HG02798 (cell line): ENCODE measurements at regions not wholly inside any gene's neighbourhood (a gene's known extent, or its start where the extent isn't known, plus 50 kb on each side); places are given as distances from the start of the nearest gene placed in this dataset.
"Not testable (repeated sequence)": the region's sequence is repeated elsewhere in the genome, so short reads cannot be mapped to it uniquely, and the experiment has no call there.

Experiments used
- ATAC-seq: cut with Tn5 transposase; IDR thresholded peaks from one replicate; pipeline ENCODE4 v1.9.1; 2021; ENCODE audit warnings: mild to moderate bottlenecking; ENCODE audit not compliant: unreplicated experiment, poor library complexity

GRCh38 chr16:61042737-61043136, 993.5 kb downstream of the CDH8 start:
- ATAC-seq = no peak

- no peak for ATAC-seq
These were observed 1005.6 kb downstream of the CDH8 start for GRCh38 chr16:61030616-61031015.

GRCh38 chr16:61024180-61024900, 1011.9 kb downstream of the CDH8 start:
- ATAC-seq = no peak

- no peak for ATAC-seq
These were observed 1021.4 kb downstream of the CDH8 start for GRCh38 chr16:61014869-61015268.

- ATAC-seq = no peak
These were observed 1028.5 kb downstream of the CDH8 start for GRCh38 chr16:61007694-61008093.

GRCh38 chr16:61005952-61006351, 1030.3 kb downstream of the CDH8 start:
- no peak for ATAC-seq

GRCh38 chr16:61002479-61003204, 1033.6 kb downstream of the CDH8 start:
- no peak for ATAC-seq

GRCh38 chr16:60991886-60992285, 1044.4 kb downstream of the CDH8 start:
- no peak for ATAC-seq

- ATAC-seq = no peak
These were observed 1046.6 kb downstream of the CDH8 start for GRCh38 chr16:60989592-60989991.

- ATAC-seq = no peak
These were observed 1057.1 kb downstream of the CDH8 start for GRCh38 chr16:60979119-60979518.

- no peak for ATAC-seq
These were observed 1086.4 kb downstream of the CDH8 start for GRCh38 chr16:60949800-60950199.

- no peak for ATAC-seq
These were observed 1091.0 kb downstream of the CDH8 start for GRCh38 chr16:60945225-60945624.

GRCh38 chr16:60936189-60936588, 1100.0 kb downstream of the CDH8 start:
- not testable (repeated sequence) for ATAC-seq

- no peak for ATAC-seq
These were observed 1103.6 kb downstream of the CDH8 start for GRCh38 chr16:60932600-60932999.

- no peak for ATAC-seq
These were observed 1105.9 kb downstream of the CDH8 start for GRCh38 chr16:60930291-60930690.

- ATAC-seq = no peak
These were observed 1113.3 kb downstream of the CDH8 start for GRCh38 chr16:60922920-60923319.

- ATAC-seq = no peak
These were observed 1121.9 kb downstream of the CDH8 start for GRCh38 chr16:60914334-60914733.

- no peak for ATAC-seq
These were observed 1128.6 kb downstream of the CDH8 start for GRCh38 chr16:60907645-60908044.

- no peak for ATAC-seq
These were observed 1130.4 kb downstream of the CDH8 start for GRCh38 chr16:60905811-60906210.

- ATAC-seq = no peak
These were observed 1134.1 kb downstream of the CDH8 start for GRCh38 chr16:60902114-60902513.

- ATAC-seq = no peak
These were observed 1153.4 kb downstream of the CDH8 start for GRCh38 chr16:60882816-60883215.

- no peak for ATAC-seq
These were observed 1183.6 kb downstream of the CDH8 start for GRCh38 chr16:60852635-60853034.
